GM12878 (cell line): ENCODE measurements at regions not wholly inside any gene's neighbourhood (a gene's known extent, or its start where the extent isn't known, plus 50 kb on each side); places are given as distances from the start of the nearest gene placed in this dataset.

ENCODE experiments used
- ATAC-seq: fragments of 200-7000 bp; cut with Tn5 transposase; 3 replicates; pipeline ENCODE4 v1.9.1; 2020; ENCODE audit warnings: mild to moderate bottlenecking, moderate library complexity
- BruUV-seq: library from RNA; stranded (reverse); fragments of 400-500 nt; replicated peaks from 2 replicates; lab custom pipeline; 2021; lab: Mats Ljungman, UMichigan
- CTCF ChIA-PET: fragments of 300-600 bp; sonication (Branson Sonifier 250); formaldehyde crosslinking; extraction: SDS; loops from one replicate; lab custom pipeline; 2021; ENCODE audit warnings: inconsistent platforms; lab: Yijun Ruan, JAX
- POLR2A ChIA-PET: fragments of 350-600 bp; formaldehyde crosslinking; extraction: SDS; loops from one replicate; lab custom pipeline; 2021; ENCODE audit warnings: inconsistent platforms; lab: Charles Lee
- RAD21 ChIA-PET: fragments of 300-600 bp; sonication (Branson Sonifier 250); formaldehyde crosslinking; loops from one replicate; lab custom pipeline; 2023; ENCODE audit warnings: antibody characterized with exemption; ENCODE audit not compliant: unreplicated experiment; lab: Charles Lee
- SMC1A ChIA-PET: fragments of 300-600 bp; sonication (Branson Sonifier 250); formaldehyde crosslinking; loops from one replicate; lab custom pipeline; 2023; ENCODE audit not compliant: unreplicated experiment, uncharacterized antibody; lab: Charles Lee
- DNase-seq: peaks from one replicate; pipeline ENCODE4 v3.0.0-alpha.2; 2011; ENCODE audit warnings: low read depth, low spot score
- FAIRE-seq: peaks from 3 replicates; lab custom pipeline; 2011; peaks lifted over from hg19 to GRCh38; lab: Jason Lieb, UNC
- H2AFZ ChIP-seq: 2 replicates; pipeline ENCODE4 v1.6.0; 2011; ENCODE audit warnings: low read depth, low read length, control low read depth; ENCODE audit not compliant: control insufficient read depth
- H3K27ac ChIP-seq: 2 replicates; pipeline ENCODE4 v1.5.1; 2011; ENCODE audit warnings: control low read depth; ENCODE audit not compliant: control insufficient read depth, insufficient read depth
- H3K27me3 ChIP-seq, 2 experiments: replicated peaks in 1 of 2; 2 replicates each; pipeline versions ENCODE4 v1.6.0 to v1.6.1; 2011; ENCODE audit warnings: low read length in 1 of 2; ENCODE audit not compliant: control insufficient read depth in 2 of 2, insufficient read depth in 2 of 2
- H3K36me3 ChIP-seq, 2 experiments: 2 replicates each; pipeline ENCODE4 v1.5.1; 2011; ENCODE audit warnings: low read length in 1 of 2; ENCODE audit not compliant: control insufficient read depth in 2 of 2, insufficient read depth in 2 of 2
- H3K4me1 ChIP-seq: 2 replicates; pipeline ENCODE4 v1.6.1; 2011; ENCODE audit warnings: mild to moderate bottlenecking, low read length, moderate library complexity, mixed read lengths; ENCODE audit not compliant: control insufficient read depth, insufficient read depth
- H3K4me2 ChIP-seq: 2 replicates; pipeline ENCODE4 v1.6.0; 2011; ENCODE audit warnings: control low read depth; ENCODE audit not compliant: control insufficient read depth, insufficient read depth
- H3K4me3 ChIP-seq: fragments of 200-600 bp; sonication (generic); 2 replicates; pipeline ENCODE4 v1.5.1; 2016
- H3K79me2 ChIP-seq: 2 replicates; pipeline ENCODE4 v1.6.0; 2011; ENCODE audit warnings: low read length; ENCODE audit not compliant: control insufficient read depth, insufficient read depth
- H3K9ac ChIP-seq: 2 replicates; pipeline ENCODE4 v1.8.0; 2011; ENCODE audit warnings: low read length, control low read depth, mixed read lengths; ENCODE audit not compliant: control insufficient read depth, insufficient read depth
- H3K9me3 ChIP-seq: replicated peaks from 3 replicates; pipeline ENCODE4 v1.5.1; 2011; ENCODE audit warnings: mild to moderate bottlenecking, low read length; ENCODE audit not compliant: control insufficient read depth, insufficient read depth
- H4K20me1 ChIP-seq: 2 replicates; pipeline ENCODE4 v1.6.0; 2011; ENCODE audit not compliant: control insufficient read depth, insufficient read depth
- BACH1 ChIP-seq: fragments of 450-650 bp; IDR thresholded peaks from 2 replicates; pipeline ENCODE4 v1.6.1; 2017; ENCODE audit warnings: mild to moderate bottlenecking, borderline replicate concordance
- BHLHE40 ChIP-seq, 2 experiments: fragments of 450-650 bp in 1 of 2; IDR thresholded peaks; 2 replicates each; pipeline ENCODE4 v1.6.1; 2011 to 2017; ENCODE audit warnings: low read depth in 2 of 2, borderline replicate concordance in 1 of 2, improper control_type of control experiment in 1 of 2, low read length in 1 of 2, mild to moderate bottlenecking in 1 of 2
- CTCF ChIP-seq, 3 experiments: IDR thresholded peaks in 2 of 3; conservative IDR thresholded peaks in 1 of 3; 2 replicates each; pipeline ENCODE4 v1.5.1; 2011; ENCODE audit warnings: low read depth in 3 of 3, low read length in 3 of 3, mild to moderate bottlenecking in 3 of 3, control low read depth in 2 of 3, moderate library complexity in 2 of 3, inconsistent platforms in 1 of 3, mixed read lengths in 1 of 3; ENCODE audit not compliant: control insufficient read depth in 2 of 3, insufficient read depth in 1 of 3; ENCODE audit errors: extremely low read depth in 1 of 3
- HCFC1 ChIP-seq: fragments of 150-350 bp; IDR thresholded peaks from 2 replicates; pipeline ENCODE4 v1.6.1; 2014; ENCODE audit warnings: low read length
- IRF4 ChIP-seq: IDR thresholded peaks from 2 replicates; pipeline ENCODE4 v1.6.1; 2011; ENCODE audit warnings: low read depth, low read length
- LARP7 ChIP-seq: fragments of 450-650 bp; IDR thresholded peaks from 2 replicates; pipeline ENCODE4 v1.6.1; 2017; ENCODE audit warnings: mild to moderate bottlenecking
- PAX5 ChIP-seq: IDR thresholded peaks from 2 replicates; pipeline ENCODE4 v1.6.1; 2011; ENCODE audit warnings: low read depth, low read length, borderline replicate concordance
- RELB ChIP-seq: fragments of 450-650 bp; IDR thresholded peaks from 2 replicates; pipeline ENCODE4 v1.6.1; 2017; ENCODE audit warnings: low read depth, mild to moderate bottlenecking, moderate library complexity
- SIN3A ChIP-seq: IDR thresholded peaks from 2 replicates; pipeline ENCODE4 v1.6.1; 2012; ENCODE audit warnings: low read depth, low read length, improper control_type of control experiment
- TCF7 ChIP-seq: IDR thresholded peaks from 2 replicates; pipeline ENCODE4 v1.6.1; 2014; ENCODE audit warnings: antibody characterized with exemption, borderline replicate concordance
- USF2 ChIP-seq: IDR thresholded peaks from 2 replicates; pipeline ENCODE4 v1.6.1; 2011; ENCODE audit warnings: low read depth, low read length, improper control_type of control experiment, borderline replicate concordance
- WGBS: methylation state at CpG from one replicate; pipeline ENCODE4 v1.1.6; 2016; ENCODE audit warnings: low lambda C conversion rate; ENCODE audit not compliant: insufficient replicate concordance, insufficient coverage; ENCODE audit errors: missing lambda C conversion rate; 5-methylcytosine and 5-hydroxymethylcytosine counted together
- in situ Hi-C: fragments of 300-500 bp; cut with MboI; formaldehyde crosslinking; loops from 9 replicates; pipeline ENCODE4 v1.14.3; 2018; ENCODE audit warnings: mixed read lengths
- intact Hi-C: fragments of 100-400 bp; cut with micrococcal nuclease; formaldehyde crosslinking; loops from one replicate; pipeline ENCODE4 v1.14.2; 2022; ENCODE audit not compliant: unreplicated experiment

GRCh38 chr4:187301923-187302322 is 578.3 kb upstream of the FAT1 start:
- Histone ChIP-seq H3K4me2 (no peak overlapping the region), H3K27ac (no peak overlapping the region), H3K4me1 (no peaks in the 10 kb centered on the region), H4K20me1 (no peaks in the 10 kb centered on the region), H3K27me3 (no peaks in the 10 kb centered on the region), H3K9me3 (no peaks in the 10 kb centered on the region; the same call in 2 of the 3 replicates), H2AFZ (no peak overlapping the region), H3K4me3 (no peak overlapping the region), H3K36me3 (no peaks in the 10 kb centered on the region), H3K79me2 (no peaks in the 10 kb centered on the region), H3K9ac (no peak overlapping the region)
- WGBS, result 54% methylated on average over 16 of the region's 16 CpGs
- BruUV-seq, result no TSS peak
- no peak for ATAC-seq
- TF ChIP-seq SIN3A (no peak), USF2 (no peak)
- no peak for FAIRE-seq
- RAD21 ChIA-PET, result no interaction called here
- SMC1A ChIA-PET, result no interaction called here
- POLR2A ChIA-PET, result no interaction called here
- no peak for DNase-seq
- CTCF ChIA-PET, result no interaction called here
- intact Hi-C loops, result no loop called here
- in situ Hi-C loops, result no loop called here

GRCh38 chr4:187302457-187303150 is 578.9 kb upstream of the FAT1 start:
- no peak overlapping the region for H3K9ac ChIP-seq
- in situ Hi-C loops (no loop called here), intact Hi-C loops (no loop called here)
- no peaks in the 10 kb centered on the region for H3K36me3 ChIP-seq
- no peaks in the 10 kb centered on the region for H3K4me1 ChIP-seq
- ChIA-PET RAD21 (no interaction called here), SMC1A (no interaction called here), POLR2A (no interaction called here), CTCF (no interaction called here)
- no peaks in the 10 kb centered on the region for H3K27me3 ChIP-seq
- DNase-seq (no peak), FAIRE-seq (no peak), ATAC-seq (no peak)
- no peaks in the 10 kb centered on the region; the same call in 2 of the 3 replicates for H3K9me3 ChIP-seq
- H3K4me3 ChIP-seq, result no peak overlapping the region
- 13% methylated on average over 6 of the region's 6 CpGs for WGBS
- BruUV-seq, result no TSS peak
- TF ChIP-seq PAX5 (no peak), BHLHE40 (IDR thresholded peaks at IDR 0.05; ENCODE audit: borderline replicate concordance in 1 of 2, low read depth in 2 of 2, low read length in 1 of 2) (no peak), RELB (no peak), CTCF (IDR thresholded peaks at IDR 0.05 in 2 of 3, conservative IDR thresholded peaks at IDR 0.05 in 1 of 3; ENCODE audit: control insufficient read depth in 2 of 3, extremely low read depth in 1 of 3, insufficient read depth in 1 of 3, low read depth in 3 of 3, low read length in 3 of 3) (no peak), IRF4 (no peak), HCFC1 (no peak), BACH1 (no peak), LARP7 (no peak), TCF7 (no peak)
- H2AFZ ChIP-seq, result no peak overlapping the region
- H3K79me2 ChIP-seq, result no peaks in the 10 kb centered on the region
- H3K27ac ChIP-seq, result no peak overlapping the region
- no peaks in the 10 kb centered on the region for H4K20me1 ChIP-seq
- H3K4me2 ChIP-seq, result no peak overlapping the region
